HG03460 (cell line): ENCODE measurements at regions not wholly inside any gene's neighbourhood (a gene's known extent, or its start where the extent isn't known, plus 50 kb on each side); places are given as distances from the start of the nearest gene placed in this dataset.
"Not testable (repeated sequence)": the region's sequence is repeated elsewhere in the genome, so short reads cannot be mapped to it uniquely, and the experiment has no call there.

Experiments
- ATAC-seq: cut with Tn5 transposase; IDR thresholded peaks from one replicate; pipeline ENCODE4 v1.9.1; 2021; ENCODE audit not compliant: unreplicated experiment

DNA sequence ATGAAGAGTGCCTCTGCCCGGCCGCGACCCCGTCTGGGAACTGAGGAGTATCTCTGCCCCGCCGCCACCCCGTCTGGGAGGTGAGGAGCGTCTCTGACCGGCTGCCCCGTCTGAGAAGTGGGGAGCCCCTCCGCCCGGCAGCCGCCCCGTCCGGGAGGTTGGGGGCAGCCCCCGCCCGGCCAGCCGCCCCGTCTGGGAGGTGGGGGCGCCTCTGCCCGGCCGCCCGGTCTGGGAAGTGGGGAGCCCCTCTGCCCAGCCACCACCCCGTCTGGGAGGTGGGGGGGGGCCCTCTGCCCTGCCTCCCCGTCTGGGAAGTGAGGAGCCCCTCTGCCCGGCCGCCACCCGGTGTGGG is 1251.9 kb downstream of the BRINP3 start:
- ATAC-seq, result not testable (repeated sequence)

DNA sequence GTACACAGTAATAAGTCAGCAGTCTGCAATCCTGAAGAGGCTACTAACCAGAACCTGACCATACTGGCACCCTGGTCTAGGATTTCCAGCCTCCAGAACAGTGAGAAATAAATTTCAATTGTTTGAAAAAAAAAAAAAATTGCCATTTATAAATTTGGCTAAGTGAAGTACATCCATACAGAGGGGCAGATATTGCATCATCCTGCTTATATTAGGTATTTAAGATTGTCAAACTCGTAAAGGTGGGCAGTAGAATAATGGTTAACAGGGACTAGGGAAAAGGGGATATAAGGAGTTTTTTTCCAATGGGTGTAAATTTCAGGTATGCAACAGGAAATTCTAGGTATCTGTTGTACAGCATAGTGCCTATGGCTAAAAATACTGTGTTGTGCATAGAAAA is 1250.9 kb downstream of the BRINP3 start:
- no peak for ATAC-seq

DNA sequence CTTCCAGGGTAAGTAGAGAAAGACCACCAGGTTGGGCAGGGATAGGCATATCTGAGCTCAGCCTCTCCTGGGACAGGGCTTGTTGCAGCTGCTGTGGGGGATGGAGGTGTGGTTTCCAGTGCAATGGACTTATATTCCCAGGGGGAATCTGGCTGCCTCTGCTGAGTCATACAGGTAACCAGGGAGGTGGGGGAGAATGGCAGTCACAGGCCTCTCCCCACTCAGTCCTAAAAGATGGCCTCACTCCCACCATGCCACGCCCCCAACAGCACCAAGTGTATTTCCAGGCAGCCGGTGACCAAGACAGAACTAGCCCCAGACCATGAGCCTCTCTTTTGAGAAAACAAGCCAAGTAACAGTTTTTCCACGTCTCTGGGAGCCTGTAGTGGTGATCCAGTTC is 1240.7 kb downstream of the BRINP3 start:
- no peak for ATAC-seq

DNA sequence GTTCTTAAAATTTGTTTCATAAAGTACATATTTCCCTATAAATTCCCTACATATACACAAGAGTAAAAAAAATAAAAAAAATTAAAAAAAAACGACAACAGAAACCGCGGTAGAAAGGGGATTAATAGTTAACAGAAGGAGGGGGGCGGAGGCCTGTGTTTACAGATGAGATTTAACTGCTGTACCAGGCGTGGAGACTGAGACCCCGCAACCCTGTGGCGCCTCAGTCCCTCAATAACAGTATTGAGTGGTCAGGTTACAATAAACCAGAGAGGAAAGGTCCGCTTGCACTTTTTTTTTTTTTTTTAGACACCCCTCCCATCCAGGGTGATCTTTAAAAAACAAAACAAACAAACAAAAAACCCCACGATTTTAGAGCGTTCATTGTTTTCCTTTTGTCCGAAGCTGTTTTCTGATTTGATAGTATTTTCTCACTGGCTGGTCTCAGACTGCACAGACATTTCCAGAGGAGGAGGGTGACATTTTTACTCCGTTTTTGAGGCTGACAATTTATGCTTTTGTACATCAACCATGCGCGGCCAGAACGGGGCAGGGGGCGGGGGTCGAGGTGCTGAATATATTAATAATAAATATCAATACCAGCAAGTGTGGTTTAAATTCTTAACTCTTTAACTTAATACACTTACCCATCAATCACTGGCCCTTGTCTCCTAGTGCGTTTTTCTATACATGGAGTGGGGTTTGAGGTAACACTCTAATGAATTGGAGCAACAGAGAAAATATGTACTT is 1223.9 kb downstream of the BRINP3 start:
- ATAC-seq, result no peak

DNA sequence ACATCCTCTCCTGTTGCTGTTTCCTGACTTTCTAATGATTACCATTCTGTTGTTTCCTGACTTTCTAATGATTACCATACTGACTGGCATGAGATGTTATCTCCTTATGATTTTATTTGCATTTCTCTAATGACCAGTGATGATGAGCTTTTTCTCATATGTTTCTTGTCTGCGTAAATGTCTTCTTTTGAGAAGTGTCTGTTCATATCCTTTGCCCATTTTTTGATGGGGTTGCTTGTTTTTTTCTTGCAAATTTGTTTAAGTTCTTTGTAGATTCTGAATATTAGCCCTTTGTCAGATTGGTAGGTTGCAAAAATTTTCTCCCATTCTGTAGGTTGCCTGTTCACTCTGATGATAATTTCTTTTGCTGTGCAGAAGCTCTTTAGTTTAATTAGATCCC is 1216.5 kb downstream of the BRINP3 start:
- ATAC-seq, result not testable (repeated sequence)

DNA sequence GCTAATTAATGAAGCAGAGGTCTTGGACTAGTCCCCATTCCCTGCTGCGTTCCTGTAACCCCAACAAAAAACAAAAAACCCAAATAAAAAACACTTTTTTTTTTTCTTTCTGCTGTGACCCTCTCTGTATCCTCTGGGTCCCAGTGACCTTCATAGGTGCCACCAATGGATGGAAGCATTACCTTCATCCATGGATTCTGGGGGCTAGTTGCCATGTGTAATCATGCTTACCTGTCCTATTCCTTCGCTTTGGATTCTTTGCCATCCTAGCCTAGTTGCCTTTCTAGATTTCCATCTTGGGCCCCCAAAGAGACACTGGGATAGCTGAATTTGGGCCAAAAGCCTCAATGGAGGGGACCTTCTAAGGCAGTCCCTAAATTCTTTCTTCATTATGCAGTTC is 1208.7 kb downstream of the BRINP3 start:
- no peak for ATAC-seq

DNA sequence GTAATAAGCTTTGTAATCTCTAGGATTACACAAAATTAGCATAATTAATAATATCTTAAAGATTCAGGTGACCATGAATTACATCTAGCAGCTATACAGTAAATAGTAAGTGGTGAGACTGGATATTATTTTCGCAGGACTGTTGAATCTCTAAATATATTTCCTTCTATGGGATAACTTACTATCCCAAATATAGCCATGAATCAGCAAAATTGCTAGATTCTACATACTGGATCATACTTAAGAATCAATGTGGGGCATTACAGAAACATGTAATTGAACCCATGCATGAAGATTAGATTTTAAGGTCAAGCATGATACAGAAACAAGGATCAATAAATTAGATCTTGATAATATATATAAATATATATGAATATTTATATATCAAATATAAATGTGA is 1203.4 kb downstream of the BRINP3 start:
- no peak for ATAC-seq

DNA sequence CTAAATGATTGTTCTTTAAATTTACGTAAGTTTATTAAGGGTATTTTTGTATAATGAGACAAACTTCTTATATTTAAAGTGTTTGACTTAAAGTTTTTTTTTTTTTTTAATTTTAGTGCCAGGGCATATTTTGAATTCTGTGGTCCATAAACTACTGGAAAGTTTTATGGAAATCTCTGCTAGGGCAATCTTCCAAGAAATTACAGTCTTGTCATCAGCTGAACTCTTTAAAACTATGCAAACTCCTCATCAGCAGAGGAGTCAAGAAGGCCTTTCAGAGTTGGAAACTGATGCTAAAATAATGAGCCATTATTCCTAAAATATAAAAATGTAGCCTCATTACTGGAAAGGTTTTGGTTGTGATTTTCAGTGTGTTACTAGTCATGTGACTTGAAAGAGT is 1201.9 kb downstream of the BRINP3 start:
- ATAC-seq, result no peak

DNA sequence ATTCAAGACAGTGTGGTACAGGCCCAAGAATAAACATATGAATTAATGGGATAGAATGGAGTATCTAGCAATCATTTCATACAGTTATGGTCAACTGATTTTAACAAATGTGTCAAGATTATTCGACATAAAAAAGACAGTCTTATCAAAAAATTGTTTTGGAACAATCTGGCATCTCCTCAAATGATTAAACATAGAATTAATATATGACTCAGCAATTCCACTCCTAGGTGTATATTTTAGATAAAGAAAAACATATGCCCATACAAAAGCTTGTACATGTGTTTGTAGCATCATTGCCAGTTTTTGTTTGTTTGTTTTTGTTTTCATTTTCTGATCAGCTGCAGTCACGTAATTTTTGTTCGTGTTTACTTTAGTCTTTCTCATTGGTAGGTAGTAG is 1188.3 kb downstream of the BRINP3 start:
- ATAC-seq, result no peak

DNA sequence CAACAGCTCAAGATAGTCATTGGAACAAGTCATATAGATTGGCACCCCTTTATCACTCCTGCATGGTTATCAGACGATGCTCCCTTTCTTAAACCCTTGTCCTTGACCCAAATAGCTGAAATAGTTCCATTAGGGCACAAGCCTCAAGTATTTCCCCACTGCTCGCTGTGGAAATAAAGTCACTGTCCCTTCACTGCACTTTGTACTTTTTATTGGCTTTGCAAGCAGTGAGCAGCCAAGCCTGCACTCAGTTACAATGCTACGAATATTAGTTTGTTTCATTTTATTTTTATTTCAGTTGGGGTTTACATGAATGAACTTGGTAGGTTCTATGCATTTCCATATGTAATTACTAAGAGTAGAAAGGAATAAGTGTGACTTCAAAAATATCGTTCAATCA is 1176.4 kb downstream of the BRINP3 start:
- no peak for ATAC-seq

DNA sequence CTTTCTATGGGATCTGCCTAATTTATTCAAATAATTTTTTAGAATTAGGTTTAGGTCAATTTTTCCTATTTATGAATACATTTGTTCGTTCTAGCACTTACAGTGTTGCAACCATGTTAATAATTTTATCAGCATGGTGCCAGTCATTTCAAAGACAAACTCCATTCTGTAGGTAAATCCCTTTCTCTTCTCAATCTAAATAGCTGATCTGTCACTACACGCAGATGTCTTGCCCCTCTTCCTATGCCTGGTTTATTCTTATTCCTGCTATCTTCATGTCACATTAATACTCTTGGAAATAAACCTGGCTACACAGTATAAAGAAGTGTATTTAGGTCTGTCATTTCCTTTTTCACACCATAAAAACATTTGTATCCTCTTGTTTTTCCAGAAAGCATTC is 1172.4 kb downstream of the BRINP3 start:
- no peak for ATAC-seq

DNA sequence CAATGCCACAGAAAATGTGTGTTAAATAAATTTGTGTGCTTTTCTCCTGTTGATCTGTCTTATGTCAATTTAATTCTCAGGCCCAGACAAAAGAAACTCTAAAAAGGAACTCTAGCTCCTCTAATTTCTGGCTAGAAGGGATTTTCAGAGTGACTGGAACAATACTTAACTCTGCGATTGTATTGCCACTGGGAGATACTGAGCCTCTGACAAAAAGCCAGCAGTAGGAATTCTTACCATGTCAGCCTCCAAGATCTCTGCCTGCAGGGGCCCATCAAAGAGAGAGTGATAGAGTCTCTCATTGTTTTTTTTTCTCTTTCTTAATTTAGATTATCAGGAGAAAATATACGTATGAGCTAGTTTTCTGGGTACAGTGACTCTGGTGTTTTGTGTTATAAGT is 1165.7 kb downstream of the BRINP3 start:
- no peak for ATAC-seq

DNA sequence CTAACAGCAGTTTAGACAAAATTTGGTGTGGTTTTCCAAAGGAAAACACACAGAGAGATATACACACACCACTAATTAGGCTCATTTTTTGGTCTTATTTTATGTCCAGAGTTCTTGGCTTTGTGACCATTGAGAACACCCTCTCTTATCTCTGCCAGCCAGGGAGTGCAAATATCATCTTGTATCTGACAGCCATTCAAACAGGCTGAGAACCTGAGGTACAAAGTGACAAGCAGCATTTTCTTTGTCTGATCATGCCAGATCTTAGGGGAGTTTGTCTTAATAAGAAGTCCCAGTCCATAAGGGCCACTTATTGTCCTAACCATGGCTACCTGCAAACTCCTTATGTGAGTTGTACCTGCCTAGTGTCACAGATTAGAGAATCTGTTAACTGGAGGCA is 1165.2 kb downstream of the BRINP3 start:
- ATAC-seq, result no peak

DNA sequence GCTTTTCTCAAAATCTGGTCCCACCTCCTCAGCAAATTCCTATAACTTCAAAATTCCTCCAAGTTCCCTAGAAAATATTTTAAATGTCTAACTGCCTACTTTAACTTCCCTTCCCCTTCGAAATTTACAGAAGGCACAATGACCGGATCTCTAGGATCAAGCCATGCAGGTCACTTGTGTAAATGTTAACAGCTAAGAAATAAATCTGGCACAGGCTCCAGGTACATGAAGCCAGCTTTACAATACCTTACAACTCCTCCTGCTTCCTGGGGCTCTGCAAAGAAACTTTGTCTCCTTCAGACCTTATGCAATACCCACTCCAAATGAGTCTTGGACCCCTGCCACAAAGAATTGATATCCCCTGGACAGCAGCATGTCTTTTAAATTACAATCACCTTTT is 1164.2 kb downstream of the BRINP3 start:
- ATAC-seq, result no peak

DNA sequence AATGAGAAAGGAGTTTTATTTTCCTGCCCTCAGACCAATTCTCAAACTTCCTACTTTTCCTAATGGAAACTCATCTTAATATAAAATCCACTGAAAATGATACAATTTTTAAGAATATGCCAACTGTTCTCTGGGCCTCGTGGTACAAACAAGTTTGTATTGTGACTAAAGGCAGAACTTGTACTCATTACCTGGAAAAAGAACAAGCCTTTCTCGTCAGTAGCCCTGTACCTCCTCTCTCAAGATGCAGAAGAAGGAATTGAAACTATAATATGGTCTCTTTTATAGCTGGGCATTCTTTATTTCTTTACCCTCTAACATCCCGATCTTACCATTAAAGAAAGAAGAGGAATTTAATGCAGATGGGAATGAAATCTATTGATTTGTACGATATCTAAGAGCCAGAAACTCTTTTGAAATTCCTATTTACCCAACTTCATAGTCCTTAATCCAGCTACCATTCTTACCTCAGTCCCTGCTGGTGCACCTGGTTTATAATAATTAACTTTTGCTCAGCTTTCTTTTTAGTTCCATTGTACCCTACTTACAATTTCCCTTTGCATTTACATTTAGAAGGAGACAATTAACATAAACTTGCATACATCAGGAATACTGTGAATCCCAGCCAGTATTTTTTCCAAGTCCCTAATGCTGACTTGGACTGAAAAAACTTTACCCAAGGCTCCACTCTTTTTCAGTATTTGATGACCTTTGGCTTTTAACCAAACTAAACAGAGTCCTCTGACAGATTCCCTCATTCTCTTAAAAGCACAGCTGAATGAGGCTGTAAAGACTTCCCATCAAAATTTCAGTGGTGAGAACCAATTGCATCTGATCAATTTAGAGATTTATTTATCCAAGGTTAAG is 1162.4 kb downstream of the BRINP3 start:
- no peak for ATAC-seq

DNA sequence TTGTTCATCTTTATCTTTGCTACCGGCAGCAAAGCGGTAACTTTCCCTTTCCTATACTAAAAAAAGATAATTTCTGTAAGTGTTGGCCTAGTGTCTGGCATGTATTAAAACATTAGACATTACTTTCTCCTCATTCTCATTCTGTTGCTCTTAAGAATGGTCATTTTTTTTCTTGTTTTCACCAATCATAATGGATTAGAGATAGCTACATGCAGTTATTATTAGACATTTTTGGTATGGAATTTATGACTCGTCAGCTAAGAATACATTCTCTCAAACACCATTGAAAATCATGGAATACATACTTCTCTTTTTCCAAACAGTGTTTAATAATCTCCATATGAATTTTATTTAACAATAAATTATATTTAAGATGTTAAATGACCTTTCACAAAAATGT is 1154.6 kb downstream of the BRINP3 start:
- ATAC-seq, result no peak

DNA sequence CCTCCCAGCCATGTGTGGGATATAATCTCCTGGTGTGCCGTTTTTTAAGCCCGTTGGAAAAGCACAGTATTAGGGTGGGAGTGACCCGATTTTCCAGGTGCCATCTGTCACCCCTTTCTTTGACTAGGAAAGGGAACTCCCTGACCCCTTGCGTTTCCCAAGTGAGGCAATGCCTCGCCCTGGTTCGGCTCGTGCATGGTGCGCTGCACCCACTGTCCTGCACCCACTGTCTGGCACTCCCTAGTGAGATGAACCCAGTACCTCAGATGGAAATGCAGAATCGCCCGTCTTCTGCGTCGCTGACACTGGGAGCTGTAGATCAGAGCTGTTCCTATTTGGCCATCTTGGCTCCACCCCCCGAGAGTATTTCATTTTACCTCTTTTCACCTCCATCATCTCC is 1146.6 kb downstream of the BRINP3 start:
- not testable (repeated sequence) for ATAC-seq

DNA sequence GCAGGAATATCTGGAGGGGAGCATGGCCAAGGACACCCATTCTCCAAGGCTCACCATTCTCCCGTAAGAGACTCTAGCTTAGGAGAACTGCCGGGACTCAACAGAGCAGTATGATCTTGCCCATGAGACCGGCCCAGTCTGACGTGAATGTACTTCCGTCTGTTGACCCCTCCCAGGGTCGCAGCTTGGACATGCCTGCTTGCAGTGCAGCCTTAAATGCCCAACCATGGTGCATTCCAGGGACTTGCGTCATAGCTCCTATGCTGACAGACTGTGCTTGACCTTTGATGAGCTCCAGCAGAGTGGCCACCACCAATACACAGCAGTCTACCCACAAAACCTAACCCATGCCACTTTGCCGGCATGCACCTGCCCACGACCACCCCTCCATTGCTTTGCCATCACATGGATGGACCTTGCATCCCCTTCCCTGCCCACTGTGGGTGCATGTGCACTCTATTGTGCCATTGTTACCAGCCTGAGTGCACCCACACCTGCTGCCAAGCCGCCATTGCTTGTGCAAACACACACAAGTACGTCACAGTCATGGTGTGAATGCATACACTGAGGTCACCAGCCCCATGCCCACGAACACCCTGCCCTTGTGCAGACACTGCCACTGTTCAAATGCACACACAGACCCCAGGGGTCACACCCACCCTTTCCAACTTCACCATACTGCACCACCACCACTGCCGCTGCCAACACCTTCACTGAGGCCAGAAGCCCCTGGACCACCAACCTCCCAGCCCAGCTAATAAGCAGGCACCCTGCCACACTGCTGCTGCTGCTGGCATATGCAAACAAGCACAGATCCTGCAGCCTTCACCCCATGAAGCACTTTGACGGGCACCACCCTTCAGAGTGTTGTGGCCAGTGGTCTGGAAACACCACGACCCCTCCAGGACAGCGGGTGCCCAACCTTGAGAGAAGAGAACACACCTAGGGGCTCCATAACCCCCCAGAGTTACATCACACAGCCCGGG is 1141.3 kb downstream of the BRINP3 start:
- no peak for ATAC-seq

DNA sequence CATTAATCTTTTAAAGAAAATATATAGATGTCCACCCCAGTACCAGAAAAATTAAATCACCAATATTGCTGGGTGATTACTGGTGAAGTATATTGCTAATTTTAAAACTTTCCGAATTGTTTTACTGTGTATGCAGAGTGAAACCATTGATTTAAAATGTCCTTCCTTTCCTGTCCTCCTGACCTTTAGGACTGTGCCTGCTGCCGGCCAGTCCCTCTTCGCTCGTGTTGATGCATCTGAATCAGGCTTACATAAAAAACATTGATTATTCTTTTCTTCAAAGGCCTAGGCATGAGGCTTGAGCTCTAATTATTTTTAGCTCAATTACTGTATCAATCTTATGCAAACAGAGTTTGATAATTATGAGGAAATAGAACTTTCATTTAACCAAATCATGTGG is 1128.1 kb downstream of the BRINP3 start:
- ATAC-seq, result no peak

DNA sequence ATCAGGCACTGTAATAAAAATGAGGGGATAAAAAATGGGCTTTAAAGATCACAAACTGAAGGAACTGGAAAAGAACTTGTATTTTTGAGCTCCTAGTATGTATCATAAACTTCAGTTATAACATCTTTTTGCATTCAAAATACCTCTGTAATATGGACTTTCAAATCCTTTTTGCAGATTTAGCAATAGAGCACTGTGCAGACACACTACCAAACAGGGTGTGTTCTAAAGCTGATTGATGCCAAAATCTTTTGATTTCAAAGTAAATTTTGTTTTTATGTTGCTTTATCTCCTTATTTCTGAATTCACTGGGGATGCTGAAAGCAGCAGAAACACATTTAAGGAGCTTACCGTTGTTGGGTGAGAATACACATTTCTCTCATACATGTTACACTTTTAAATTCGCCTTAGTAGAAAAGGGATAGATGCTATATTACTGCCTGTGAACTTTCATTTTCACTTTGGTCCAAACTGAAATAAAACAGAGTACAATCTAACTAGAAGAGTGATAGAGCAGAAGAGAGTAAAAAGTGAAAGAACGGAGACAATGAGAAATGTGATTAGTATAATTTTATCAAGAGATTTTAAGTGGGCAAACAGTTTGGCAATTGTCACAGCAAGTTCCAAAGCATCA is 1126.6 kb downstream of the BRINP3 start:
- no peak for ATAC-seq

DNA sequence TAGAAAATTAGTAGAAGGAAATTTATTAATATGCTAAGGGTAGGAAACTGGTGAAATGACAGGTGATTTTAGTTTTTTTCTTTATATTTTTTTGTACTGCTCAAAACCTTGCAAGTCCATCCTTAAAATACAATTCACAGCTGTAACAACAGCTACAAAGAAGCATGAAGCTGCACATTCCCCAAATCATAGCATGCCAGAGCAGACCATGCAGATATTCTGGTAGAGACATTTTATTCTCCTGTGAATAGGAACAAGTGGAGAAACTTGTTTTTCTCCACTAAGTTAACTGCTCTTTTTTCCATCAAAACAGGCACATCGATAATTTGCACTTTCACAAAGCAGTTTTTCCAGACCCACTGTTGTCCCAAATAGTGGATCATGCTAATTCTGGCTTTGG is 1125.7 kb downstream of the BRINP3 start:
- no peak for ATAC-seq
